ENCODE measurements at regions not wholly inside any gene's neighbourhood (a gene's known extent, or its start where the extent isn't known, plus 50 kb on each side); places are given as distances from the start of the nearest gene placed in this dataset.
A peak's percentile ranks its signal among the peaks of the same experiment; 100 is the strongest.

DNA sequence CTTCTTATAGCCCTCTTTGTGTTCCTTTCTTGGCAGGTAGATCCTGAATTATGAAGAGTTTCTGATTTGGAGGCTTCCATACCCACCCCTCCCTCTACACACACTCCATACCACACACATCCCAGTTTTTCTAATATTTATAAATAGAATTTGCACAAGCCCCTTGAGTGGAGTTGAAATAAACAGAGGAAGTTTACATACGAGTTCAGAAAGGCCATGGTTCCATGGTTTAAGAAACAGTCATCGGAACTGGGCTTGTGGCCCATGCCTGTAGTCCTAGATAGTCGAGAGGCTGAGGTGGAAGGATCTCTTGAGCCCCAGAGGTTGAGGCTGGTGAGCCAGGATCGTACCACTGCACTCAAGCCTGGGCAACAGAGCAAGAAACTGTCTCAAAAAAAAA is 62.7 kb upstream of the TANC1 start:
- DNase-seq, result no peak

DNA sequence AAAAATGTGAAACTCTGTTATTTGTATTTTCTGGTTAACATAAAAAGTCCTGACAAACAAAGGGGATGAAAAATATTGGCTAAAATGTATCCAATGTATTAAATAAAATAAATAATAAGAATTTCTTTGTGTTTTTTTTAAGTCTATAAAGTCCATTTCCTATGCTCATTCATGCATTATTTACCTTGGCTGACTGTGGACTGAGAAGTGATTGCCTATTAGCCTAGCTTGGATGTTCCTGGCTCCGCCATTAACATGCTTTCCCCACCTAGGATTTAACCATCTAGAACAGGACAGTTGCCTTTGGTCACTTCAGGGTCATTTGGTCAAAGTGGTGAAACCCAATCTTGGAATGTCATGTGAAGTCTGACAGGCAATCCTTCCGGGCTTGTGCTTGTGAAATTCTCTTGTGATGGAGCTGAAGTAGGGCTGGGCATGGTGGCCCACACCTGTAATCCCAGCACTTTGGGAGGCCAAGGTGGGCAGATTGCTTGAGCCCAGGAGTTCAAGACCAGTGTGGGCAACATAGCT is 60.4 kb upstream of the TANC1 start:
- DNase-seq, result no peak

DNA sequence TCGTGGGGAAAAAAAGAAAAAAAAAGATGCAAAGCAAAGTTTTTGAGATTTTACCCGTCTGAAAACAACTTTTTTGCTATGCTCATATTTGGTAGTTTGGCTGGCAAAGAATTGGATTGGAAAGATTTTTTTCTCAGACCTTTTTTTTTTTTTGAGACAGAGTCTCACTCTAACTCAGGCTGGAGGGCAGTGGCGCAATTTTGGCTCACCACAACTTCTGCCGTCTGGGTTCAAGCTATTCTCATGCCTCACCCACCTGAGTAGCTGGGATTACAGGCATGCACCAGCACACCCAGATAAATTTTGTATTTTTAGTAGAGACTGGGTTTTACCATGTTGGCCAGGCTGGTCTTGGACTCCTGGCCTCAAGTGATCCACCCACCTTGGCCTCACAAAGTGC is 56.3 kb upstream of the TANC1 start:
- DNase-seq, result peak in 1 of 14 donors; percentile 7

DNA sequence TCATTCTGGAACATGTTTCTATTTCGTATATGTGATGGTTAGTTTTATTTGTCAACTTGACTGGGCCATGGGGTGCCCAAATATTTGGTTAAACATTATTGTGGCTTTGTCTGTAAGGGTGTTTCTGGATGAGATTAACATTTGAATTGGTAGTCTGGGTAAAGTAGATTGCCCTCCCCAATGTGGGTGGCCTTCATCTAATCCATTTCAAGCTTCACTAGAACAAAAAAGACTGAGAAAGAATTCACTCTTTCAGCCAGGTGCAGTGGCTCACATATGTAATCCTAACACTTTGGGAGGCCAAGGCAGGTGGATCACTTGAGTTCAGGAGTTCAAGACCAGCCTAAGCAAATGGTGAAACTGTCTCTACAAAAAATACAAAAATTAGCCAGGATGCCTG is 55.7 kb upstream of the TANC1 start:
- DNase-seq, result no peak

DNA sequence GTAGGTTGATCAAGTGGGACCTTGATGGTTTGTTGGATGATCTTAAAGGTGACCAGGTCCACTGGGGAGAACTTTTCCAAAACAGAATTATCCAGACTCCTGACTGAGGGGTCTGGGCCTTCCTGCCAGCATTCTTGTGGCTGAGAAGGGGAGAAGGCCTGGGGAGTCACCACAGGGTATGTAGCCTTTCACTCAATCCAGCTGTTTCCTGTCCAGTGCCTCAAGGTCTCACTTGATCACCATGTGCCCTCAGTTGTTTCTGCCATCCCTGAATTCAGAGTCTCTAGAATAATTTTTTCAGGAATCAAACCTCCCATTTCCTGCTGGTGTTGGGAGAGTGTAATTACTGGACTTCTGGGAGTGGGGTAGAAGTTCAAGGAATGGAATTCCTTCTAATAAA is 54.4 kb upstream of the TANC1 start:
- no peak for DNase-seq

DNA sequence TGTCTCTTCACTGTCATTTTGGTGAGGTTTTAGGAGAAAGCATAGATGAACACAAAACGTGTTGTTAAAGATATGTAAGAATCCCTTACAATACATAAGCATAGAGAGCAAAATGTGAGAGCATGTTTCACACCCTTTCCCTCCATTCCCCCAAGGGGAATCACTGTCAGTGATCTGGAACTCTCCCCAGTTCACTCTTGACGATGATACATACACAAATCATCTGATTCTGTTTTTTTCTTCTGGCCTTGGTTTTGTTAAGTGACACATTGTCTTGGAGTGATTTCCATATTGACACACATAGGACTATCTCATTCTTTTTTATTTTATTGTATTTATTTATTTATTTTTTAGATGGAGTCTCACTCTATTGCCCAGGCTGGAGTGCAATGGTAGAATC is 53.7 kb upstream of the TANC1 start:
- DNase-seq, result no peak

DNA sequence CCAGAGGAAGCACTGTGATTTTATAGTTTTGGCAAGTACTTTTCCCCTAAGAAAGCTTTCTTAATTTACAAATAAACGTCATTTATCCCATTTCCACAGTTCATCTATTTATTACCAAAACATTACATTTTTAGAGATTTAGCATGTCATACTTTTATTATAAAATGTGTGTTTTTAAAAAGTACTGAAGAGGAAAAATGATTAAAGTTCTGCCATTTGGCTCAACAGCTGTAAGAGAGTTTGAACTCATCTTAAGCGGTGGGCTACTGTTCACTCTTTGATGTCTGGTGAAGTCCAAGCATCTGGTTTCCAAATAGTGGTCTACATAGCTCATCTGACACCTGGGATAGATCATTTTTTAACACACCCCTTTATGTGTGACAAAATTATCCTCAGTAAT is 51.3 kb upstream of the TANC1 start:
- DNase-seq, result no peak

DNA sequence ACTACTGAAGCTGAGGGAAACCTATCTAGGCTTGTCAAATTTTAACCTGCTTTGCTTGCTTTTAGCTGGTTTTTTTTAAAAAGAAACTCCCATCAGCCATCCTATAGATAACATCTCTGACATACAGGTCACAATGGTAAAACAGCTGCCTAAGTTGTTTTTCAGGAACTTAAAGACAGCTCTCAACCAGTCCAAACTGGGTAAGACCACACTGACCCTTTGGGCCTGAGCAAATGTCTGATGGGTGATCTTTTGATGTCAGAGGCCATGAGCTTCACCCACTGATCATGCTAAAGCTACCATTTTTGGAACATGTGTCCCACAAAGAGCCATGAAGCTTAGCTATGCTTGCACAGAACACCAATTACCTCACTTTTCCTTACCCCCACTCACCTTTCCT is 50.0 kb upstream of the TANC1 start:
- DNase-seq, result no peak
